Inflammatory macrophage treated with lipopolysaccharide for 4 hours (primary cell): ENCODE measurements at regions not wholly inside any gene's neighbourhood (a gene's known extent, or its start where the extent isn't known, plus 50 kb on each side); places are given as distances from the start of the nearest gene placed in this dataset.
A peak's percentile ranks its signal among the peaks of the same experiment; 100 is the strongest.

Experiments
- DNase-seq: peaks from one replicate; pipeline ENCODE4 v3.0.0-alpha.2; 2020

GRCh38 chr15:89421219-89421618 is 75.2 kb downstream of the RHCG start:
- DNase-seq: no peak

GRCh38 chr15:89419370-89419984 is 76.9 kb downstream of the RHCG start:
- no peak for DNase-seq

- DNase-seq: no peak
Measured at GRCh38 chr15:89417206-89417725, 79.1 kb downstream of the RHCG start.

GRCh38 chr15:89416339-89417183 is 79.8 kb downstream of the RHCG start:
- DNase-seq: peak; percentile 78

GRCh38 chr15:89414571-89414970 is 79.9 kb upstream of the POLG start:
- no peak for DNase-seq

- no peak for DNase-seq
Measured at GRCh38 chr15:89413877-89414276, 79.3 kb upstream of the POLG start.

- DNase-seq: no peak
Measured at GRCh38 chr15:89412905-89413411, 78.3 kb upstream of the POLG start.

GRCh38 chr15:89410039-89410435 is 75.4 kb upstream of the POLG start:
- DNase-seq: no peak

- DNase-seq: no peak
Measured at GRCh38 chr15:89409184-89410038, 74.8 kb upstream of the POLG start.

- no peak for DNase-seq
Measured at GRCh38 chr15:89408372-89409183, 74.0 kb upstream of the POLG start.

GRCh38 chr15:89406940-89407607 is 72.5 kb upstream of the POLG start:
- peak; percentile 61 for DNase-seq

GRCh38 chr15:89406218-89406939 is 71.8 kb upstream of the POLG start:
- no peak for DNase-seq

GRCh38 chr15:89405494-89405893 is 70.9 kb upstream of the POLG start:
- DNase-seq: no peak

GRCh38 chr15:89404023-89404422 is 69.4 kb upstream of the POLG start:
- DNase-seq: no peak

- DNase-seq: no peak
Measured at GRCh38 chr15:89402518-89402805, 67.8 kb upstream of the POLG start.

- peak; percentile 91 for DNase-seq
Measured at GRCh38 chr15:89401631-89402517, 67.2 kb upstream of the POLG start.

- DNase-seq: no peak
Measured at GRCh38 chr15:89400782-89401545, 66.3 kb upstream of the POLG start.

GRCh38 chr15:89400116-89400781 is 65.6 kb upstream of the POLG start:
- no peak for DNase-seq
